Sigmoid colon (tissue), 6 donors: ENCODE measurements at regions not wholly inside any gene's neighbourhood (a gene's known extent, or its start where the extent isn't known, plus 50 kb on each side); places are given as distances from the start of the nearest gene placed in this dataset.

Experiments used
- DNase-seq: peaks from one replicate; pipeline ENCODE4 v3.0.0-alpha.2; 2019
- H3K27ac ChIP-seq, 4 donors: fragments of 200-600 bp; sonication (generic); one replicate each; pipeline ENCODE4 v1.5.1; 2016 to 2019; ENCODE audit warnings: mild to moderate bottlenecking in 1 of 4
- H3K27me3 ChIP-seq, 3 donors: fragments of 200-600 bp; sonication (generic); one replicate each; pipeline ENCODE4 v1.5.1; 2019; ENCODE audit warnings: mild to moderate bottlenecking in 1 of 3
- H3K36me3 ChIP-seq, 4 donors: fragments of 200-600 bp; sonication (generic); one replicate each; pipeline ENCODE4 v1.5.1; 2016 to 2019
- H3K4me1 ChIP-seq, 4 donors: fragments of 200-600 bp; sonication (generic); one replicate each; pipeline ENCODE4 v1.5.1; 2017 to 2019
- H3K4me3 ChIP-seq, 4 donors: fragments of 200-600 bp; sonication (generic); one replicate each; pipeline ENCODE4 v1.5.1; 2017 to 2019; ENCODE audit warnings: mild to moderate bottlenecking in 2 of 4, moderate library complexity in 1 of 4
- H3K9me3 ChIP-seq, 4 donors: fragments of 200-600 bp in 3 of 4; sonication (generic) in 3 of 4; one replicate each; pipeline versions ENCODE4 v1.5.1 to v1.6.1; 2013 to 2019
- CTCF ChIP-seq, 4 experiments: fragments of 450-650 bp in 3 of 4; fragments of 200-600 bp in 1 of 4; IDR thresholded peaks; one replicate each; pipeline ENCODE4 v1.5.1; 2016 to 2019; ENCODE audit warnings: antibody characterized with exemption in 4 of 4, mild to moderate bottlenecking in 3 of 4, moderate library complexity in 2 of 4
- EP300 ChIP-seq, 4 donors: sonication (generic); formaldehyde crosslinking; IDR thresholded peaks; one replicate each; pipeline ENCODE4 v1.6.1; 2017; ENCODE audit warnings: antibody characterized with exemption in 4 of 4
- POLR2A ChIP-seq, 2 donors: fragments of 450-650 bp; IDR thresholded peaks; one replicate each; pipeline ENCODE4 v1.6.1; 2016; ENCODE audit warnings: antibody characterized with exemption in 2 of 2, mild to moderate bottlenecking in 2 of 2, moderate library complexity in 2 of 2
- POLR2AphosphoS5 ChIP-seq, 4 donors: sonication (generic); formaldehyde crosslinking; IDR thresholded peaks; one replicate each; pipeline ENCODE4 v1.6.1; 2017; ENCODE audit warnings: antibody characterized with exemption in 4 of 4
- WGBS, 2 donors: extraction: QIAGEN DNeasy Blood & Tissue Kit; methylation state at CpG; one replicate each; pipeline ENCODE4 v1.1.7; 2013; 5-methylcytosine and 5-hydroxymethylcytosine counted together
- intact Hi-C: fragments of 100-400 bp; cut with DNase I; formaldehyde crosslinking; loops from one replicate; pipeline ENCODE4 v1.15.1; 2023
- donor health status: healthy with polysubstance abuse.
- donor health status: healthy.

DNA sequence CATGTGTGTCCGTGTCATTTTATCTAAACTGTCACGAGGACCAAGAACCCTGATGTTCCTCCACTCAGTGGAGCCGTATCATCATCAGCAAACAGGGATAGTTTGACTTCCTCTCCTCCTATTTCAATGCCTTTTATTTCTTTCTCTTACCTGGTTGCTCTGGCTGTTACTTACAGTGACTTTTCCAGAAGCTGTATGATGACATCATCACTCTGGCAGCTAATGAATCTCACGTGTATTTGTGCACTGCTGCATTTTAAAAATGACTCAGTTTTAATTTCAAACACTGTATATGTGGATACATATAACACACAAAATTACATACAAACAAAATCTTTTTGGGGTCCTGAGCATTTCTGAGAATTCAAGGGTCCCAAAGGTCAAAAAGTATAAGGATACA, 481.4 kb downstream of the CDH2 start:
- no peak for DNase-seq
- TF ChIP-seq POLR2AphosphoS5 (IDR thresholded peaks at IDR 0.05) = no peak
- TF ChIP-seq EP300 (IDR thresholded peaks at IDR 0.05) = no peak
- no peak for TF ChIP-seq CTCF (IDR thresholded peaks at IDR 0.05)
- no peak for TF ChIP-seq POLR2A (IDR thresholded peaks at IDR 0.05)
- Histone ChIP-seq H3K4me1 (no peaks in the 10 kb centered on the region), H3K36me3 (no peaks in the 10 kb centered on the region), H3K27me3 (no peaks in the 10 kb centered on the region), H3K4me3 (no peak overlapping the region), H3K9me3 (no peaks in the 10 kb centered on the region), H3K27ac (no peak overlapping the region)
- 75 to 86% methylated on average over 4 of the region's 4 CpGs for WGBS, 2 donors
- intact Hi-C loops = no loop called here

DNA sequence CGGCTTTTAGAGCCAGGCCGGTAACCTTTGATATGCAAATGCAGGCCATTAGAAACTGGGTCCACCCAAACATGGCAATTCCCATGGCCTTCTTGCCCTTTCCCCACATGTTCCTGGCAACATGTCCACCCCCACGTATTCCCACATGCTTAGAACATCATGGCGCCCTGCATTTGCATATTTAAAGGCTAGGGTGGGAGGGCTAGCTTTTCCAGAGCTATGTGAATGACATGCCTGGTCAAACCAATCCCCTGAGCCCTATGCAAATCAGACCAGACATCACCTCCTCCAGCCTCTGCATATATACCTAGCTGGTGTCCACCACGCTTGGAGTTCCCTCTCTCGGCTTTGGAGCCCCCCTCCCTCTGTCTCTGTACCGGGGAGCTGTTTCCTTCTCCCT, 481.9 kb downstream of the CDH2 start:
- no peaks in the 10 kb centered on the region for H3K27me3 ChIP-seq
- H3K27ac ChIP-seq = no peak overlapping the region
- DNase-seq = no peak
- TF ChIP-seq POLR2AphosphoS5 (IDR thresholded peaks at IDR 0.05) (no peak), CTCF (IDR thresholded peaks at IDR 0.05) (no peak), EP300 (IDR thresholded peaks at IDR 0.05) (no peak), POLR2A (IDR thresholded peaks at IDR 0.05) (no peak)
- H3K36me3 ChIP-seq = no peaks in the 10 kb centered on the region
- H3K9me3 ChIP-seq = no peaks in the 10 kb centered on the region
- H3K4me1 ChIP-seq = no peaks in the 10 kb centered on the region
- WGBS, 2 donors = 83 to 86% methylated on average over 7 of the region's 7 CpGs
- H3K4me3 ChIP-seq = no peak overlapping the region
- intact Hi-C loops = no loop called here

- intact Hi-C loops = no loop called here
- H3K9me3 ChIP-seq = peaks cover 0 to 6% (median 0%) of the 10 kb centered on the region in 4 donors
- H3K27ac ChIP-seq = no peak overlapping the region
- no peaks in the 10 kb centered on the region for H3K4me1 ChIP-seq
- no peaks in the 10 kb centered on the region for H3K36me3 ChIP-seq
- 88 to 89% methylated on average over 1 of the region's 1 CpG for WGBS, 2 donors
- no peak for TF ChIP-seq CTCF (IDR thresholded peaks at IDR 0.05)
- TF ChIP-seq EP300 (IDR thresholded peaks at IDR 0.05) = no peak
- no peak for TF ChIP-seq POLR2A (IDR thresholded peaks at IDR 0.05)
- TF ChIP-seq POLR2AphosphoS5 (IDR thresholded peaks at IDR 0.05) = no peak
- DNase-seq = no peak
- H3K4me3 ChIP-seq = no peak overlapping the region
- H3K27me3 ChIP-seq = no peaks in the 10 kb centered on the region
These were observed 488.3 kb downstream of the CDH2 start for GRCh38 chr18:27688581-27688980.

DNA sequence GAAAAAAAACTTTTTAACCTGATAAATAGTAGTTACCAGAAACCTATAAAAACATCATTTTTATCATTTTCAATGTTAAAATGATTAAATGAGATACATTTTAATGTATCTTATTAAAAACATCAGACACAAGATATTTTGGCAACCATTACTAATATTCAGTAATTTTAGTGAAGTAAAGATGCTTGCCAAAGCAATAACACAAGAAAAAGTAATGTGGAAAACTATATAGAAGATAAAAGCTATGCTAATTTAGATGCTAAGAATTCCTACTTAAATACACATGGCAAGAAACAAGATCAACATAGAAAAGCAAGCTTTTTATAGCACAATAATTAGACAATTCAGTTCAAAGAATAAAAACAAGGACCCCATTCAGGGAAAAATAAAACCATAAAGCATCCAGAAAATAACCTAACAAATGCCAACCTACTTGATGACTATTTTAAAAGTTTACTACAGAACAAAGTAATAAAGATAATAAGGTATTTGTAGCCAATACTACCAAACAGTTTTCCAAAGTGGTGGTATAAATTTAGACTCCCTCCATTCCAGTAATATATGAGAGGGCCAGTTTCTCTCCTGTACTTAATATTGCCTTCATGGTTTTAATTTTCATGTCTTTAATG, 489.5 kb downstream of the CDH2 start:
- intact Hi-C loops = no loop called here
- Histone ChIP-seq H3K4me3 (no peak overlapping the region), H3K27ac (no peak overlapping the region), H3K27me3 (no peaks in the 10 kb centered on the region), H3K4me1 (no peaks in the 10 kb centered on the region), H3K9me3 (peaks cover 0 to 6% (median 0%) of the 10 kb centered on the region in 4 donors), H3K36me3 (no peaks in the 10 kb centered on the region)
- DNase-seq = no peak
- no peak for TF ChIP-seq POLR2A (IDR thresholded peaks at IDR 0.05)
- no peak for TF ChIP-seq EP300 (IDR thresholded peaks at IDR 0.05)
- TF ChIP-seq CTCF (IDR thresholded peaks at IDR 0.05) = no peak
- TF ChIP-seq POLR2AphosphoS5 (IDR thresholded peaks at IDR 0.05) = no peak

GRCh38 chr18:27685807-27686412, 491.0 kb downstream of the CDH2 start:
- Histone ChIP-seq H3K36me3 (no peaks in the 10 kb centered on the region), H3K4me1 (no peaks in the 10 kb centered on the region), H3K27me3 (no peaks in the 10 kb centered on the region), H3K9me3 (peaks cover 0 to 6% (median 0%) of the 10 kb centered on the region in 4 donors), H3K4me3 (no peak overlapping the region), H3K27ac (no peak overlapping the region)
- DNase-seq = no peak
- WGBS, 2 donors = 60 to 74% methylated on average over 2 of the region's 2 CpGs
- TF ChIP-seq CTCF (IDR thresholded peaks at IDR 0.05) = peak in 2 of 4 experiments; percentile 19 to 28
- no peak for TF ChIP-seq POLR2AphosphoS5 (IDR thresholded peaks at IDR 0.05)
- intact Hi-C loops = no loop called here
